Body of pancreas (tissue), 4 donors: ENCODE measurements at regions not wholly inside any gene's neighbourhood (a gene's known extent, or its start where the extent isn't known, plus 50 kb on each side); places are given as distances from the start of the nearest gene placed in this dataset.
"Not testable (repeated sequence)": the region's sequence is repeated elsewhere in the genome, so short reads cannot be mapped to it uniquely, and the experiment has no call there.

Experiments used
- ATAC-seq: fragments of 150-250 bp; one replicate; pipeline ENCODE4 v1.9.1; 2016
- DNase-seq, 4 donors: peaks; one replicate each; pipeline ENCODE4 v3.0.0-alpha.2; 2019
- H3K27ac ChIP-seq, 4 donors: fragments of 200-600 bp; sonication (generic); 1 replicate in 3 of 4; 2 replicates in 1 of 4; pipeline versions ENCODE4 v1.5.1 to v1.6.1; 2016 to 2019; ENCODE audit warnings: mild to moderate bottlenecking in 1 of 4, mixed read lengths in 1 of 4, moderate library complexity in 1 of 4
- H3K27me3 ChIP-seq, 2 donors: fragments of 200-600 bp; sonication (generic); one replicate each; pipeline ENCODE4 v1.6.0; 2016; ENCODE audit warnings: mild to moderate bottlenecking in 1 of 2
- H3K36me3 ChIP-seq, 2 donors: fragments of 200-600 bp; sonication (generic); replicated peaks in 1 of 2; 2 replicates each; pipeline ENCODE4 v1.5.1; 2016; ENCODE audit warnings: low read depth in 2 of 2; ENCODE audit not compliant: insufficient read depth in 1 of 2
- H3K4me1 ChIP-seq: fragments of 200-600 bp; sonication (generic); one replicate; pipeline ENCODE4 v1.6.0; 2016
- H3K4me3 ChIP-seq, 2 donors: fragments of 200-600 bp; sonication (generic); 1 replicate in 1 of 2; 2 replicates in 1 of 2; pipeline ENCODE4 v1.5.1; 2016 to 2019
- H3K9me3 ChIP-seq, 3 donors: fragments of 200-600 bp; sonication (generic); 1 replicate in 2 of 3; 2 replicates in 1 of 3; pipeline ENCODE4 v1.5.1; 2016
- CTCF ChIP-seq, 7 experiments: fragments of 450-650 bp in 4 of 7; fragments of 200-600 bp in 3 of 7; sonication (generic) in 3 of 7; IDR thresholded peaks; one replicate each; pipeline ENCODE4 v1.5.1; 2016 to 2019; ENCODE audit warnings: antibody characterized with exemption in 7 of 7
- POLR2A ChIP-seq, 3 donors: fragments of 450-650 bp; IDR thresholded peaks; one replicate each; pipeline ENCODE4 v1.6.1; 2016; ENCODE audit warnings: antibody characterized with exemption in 3 of 3, mild to moderate bottlenecking in 2 of 3
- WGBS, 2 donors: methylation state at CpG; one replicate each; pipeline ENCODE4 v1.1.5; 2017; 5-methylcytosine and 5-hydroxymethylcytosine counted together
- intact Hi-C: fragments of 100-400 bp; cut with DNase I; formaldehyde crosslinking; loops from one replicate; pipeline ENCODE4 v1.15.1; 2023

DNA sequence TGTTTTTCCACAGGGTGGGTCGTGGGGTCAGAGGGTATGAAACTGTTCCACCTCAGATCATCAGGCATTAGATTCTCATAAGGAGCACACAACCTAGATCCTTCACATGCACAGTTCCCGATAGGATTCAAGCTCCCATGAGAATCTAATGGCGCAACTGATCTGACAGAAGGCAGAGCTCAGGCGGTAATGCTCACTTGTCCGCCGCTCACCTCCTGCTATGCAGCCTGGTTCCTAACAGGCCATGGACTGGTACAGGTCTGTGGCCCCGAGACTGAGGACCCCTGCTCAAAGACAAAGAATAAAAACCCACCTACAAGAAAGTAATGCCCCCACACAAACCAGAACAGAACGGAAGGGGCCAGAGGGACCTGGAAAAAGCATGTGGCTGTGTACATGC is 76.1 kb upstream of the SNX9 start:
- Histone ChIP-seq H3K9me3 (no peaks in the 10 kb centered on the region), H3K27ac (no peak overlapping the region), H3K27me3 (no peaks in the 10 kb centered on the region), H3K36me3 (no peaks in the 10 kb centered on the region), H3K4me1 (peaks cover 6% of the 10 kb centered on the region), H3K4me3 (no peak overlapping the region)
- intact Hi-C loops, result no loop called here
- 88 to 91% methylated on average over 4 to 8 of the region's 8 CpGs for WGBS, 2 donors
- DNase-seq (no peak), ATAC-seq (no peak)
- no peak for TF ChIP-seq CTCF (IDR thresholded peaks at IDR 0.05)
- no peak for TF ChIP-seq POLR2A (IDR thresholded peaks at IDR 0.05)

DNA sequence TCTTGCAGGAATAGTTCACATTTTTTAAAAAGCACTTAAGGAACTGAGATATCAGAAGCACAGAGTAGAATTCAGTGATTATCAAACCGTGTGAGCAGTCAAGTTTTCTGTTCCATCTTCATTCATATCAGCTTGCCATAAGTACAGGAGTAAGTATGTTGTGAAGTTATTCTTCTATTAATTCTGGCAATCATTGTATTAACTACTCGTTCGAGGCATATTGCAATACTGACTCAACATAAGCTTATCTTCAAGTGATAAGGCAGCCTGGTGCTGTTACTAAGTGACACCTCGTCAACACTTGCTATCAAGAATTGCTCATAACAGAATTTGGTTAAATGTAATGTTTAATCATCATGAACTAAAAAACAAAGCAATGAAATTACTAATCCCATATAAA is 75.7 kb upstream of the SNX9 start:
- Histone ChIP-seq H3K27ac (no peak overlapping the region), H3K4me3 (no peak overlapping the region), H3K9me3 (no peaks in the 10 kb centered on the region), H3K36me3 (no peaks in the 10 kb centered on the region), H3K4me1 (peaks cover 6% of the 10 kb centered on the region), H3K27me3 (no peaks in the 10 kb centered on the region)
- intact Hi-C loops, result no loop called here
- TF ChIP-seq CTCF (IDR thresholded peaks at IDR 0.05), result no peak
- no peak for TF ChIP-seq POLR2A (IDR thresholded peaks at IDR 0.05)
- ATAC-seq (peak; percentile 93), DNase-seq (peak in 2 of 4 donors; percentile 30 to 39)
- 13 to 25% methylated on average over 4 of the region's 4 CpGs for WGBS, 2 donors

- 89 to 98% methylated on average over 2 of the region's 2 CpGs for WGBS, 2 donors
- intact Hi-C loops, result no loop called here
- H3K27me3 ChIP-seq, result no peaks in the 10 kb centered on the region
- TF ChIP-seq CTCF (IDR thresholded peaks at IDR 0.05) (no peak), POLR2A (IDR thresholded peaks at IDR 0.05) (no peak)
- DNase-seq (no peak), ATAC-seq (no peak)
- H3K9me3 ChIP-seq, result no peaks in the 10 kb centered on the region
- H3K4me1 ChIP-seq, result peaks cover 6% of the 10 kb centered on the region
- no peak overlapping the region for H3K4me3 ChIP-seq
- H3K36me3 ChIP-seq, result no peaks in the 10 kb centered on the region
- no peak overlapping the region for H3K27ac ChIP-seq
Measured at GRCh38 chr6:157748839-157749571, 74.0 kb upstream of the SNX9 start.

DNA sequence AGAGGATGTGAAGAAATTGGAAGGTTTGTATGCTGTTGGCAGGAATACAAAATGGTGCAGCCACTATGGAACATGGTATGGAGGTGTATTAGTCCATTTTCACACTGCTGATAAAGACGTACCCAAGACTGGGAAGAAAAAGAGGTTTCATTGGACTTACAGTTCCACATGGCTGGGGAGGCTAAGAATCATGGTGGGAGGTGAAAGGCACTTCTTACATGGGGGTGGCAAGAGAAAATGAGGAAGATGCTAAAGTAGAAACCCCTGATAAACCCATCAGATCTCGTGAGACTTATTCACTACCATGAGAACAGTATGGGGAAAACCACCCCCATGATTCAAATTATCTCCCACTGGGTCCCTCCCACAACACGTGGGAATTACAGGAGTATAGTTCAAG is 72.1 kb upstream of the SNX9 start:
- ATAC-seq, H3K9me3 ChIP-seq, H3K36me3 ChIP-seq, H3K4me1 ChIP-seq, DNase-seq, H3K27ac ChIP-seq, H3K4me3 ChIP-seq, H3K27me3 ChIP-seq: not testable (repeated sequence)
- intact Hi-C loops, result loop anchor here (5.0 kb wide), 1 partner anchor 126 kb away; no protein-coding TSS in a partner anchor
- WGBS, 2 donors, result 73 to 82% methylated on average over 3 of the region's 3 CpGs

DNA sequence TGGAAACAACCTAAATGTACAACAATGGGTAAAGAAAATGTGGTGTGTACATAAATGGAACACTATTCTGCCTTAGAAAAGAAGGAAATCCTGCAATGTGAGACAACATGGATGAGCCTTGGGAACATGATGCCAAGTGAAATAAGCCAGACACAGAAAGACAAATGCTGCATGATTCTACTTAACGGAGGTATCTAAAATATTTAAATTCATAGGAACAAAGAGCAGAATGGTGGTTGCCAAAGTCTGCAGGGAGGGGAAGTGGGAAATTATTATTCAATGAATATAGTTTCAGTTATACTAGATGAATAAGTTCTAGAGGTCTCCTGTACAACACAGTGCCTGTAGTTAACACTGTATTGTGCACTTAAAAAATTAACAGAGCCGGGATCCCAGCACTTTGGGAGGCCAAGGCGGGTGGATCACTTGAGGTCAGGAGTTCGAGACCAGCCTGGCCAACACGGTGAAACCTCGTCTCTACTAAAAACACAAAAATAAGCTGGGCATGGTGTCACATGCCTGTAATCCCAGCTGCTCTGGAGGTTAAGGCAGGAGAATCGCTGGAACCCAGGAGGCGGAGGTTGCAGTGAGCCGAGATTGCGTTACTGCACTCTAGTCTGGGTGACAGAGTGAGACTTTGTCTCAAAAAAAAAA is 71.4 kb upstream of the SNX9 start:
- no peak overlapping the region for H3K4me3 ChIP-seq
- no peaks in the 10 kb centered on the region for H3K36me3 ChIP-seq
- TF ChIP-seq POLR2A (IDR thresholded peaks at IDR 0.05) (no peak), CTCF (IDR thresholded peaks at IDR 0.05) (no peak)
- peaks cover 6% of the 10 kb centered on the region for H3K4me1 ChIP-seq
- 85 to 87% methylated on average over 10 of the region's 10 CpGs for WGBS, 2 donors
- DNase-seq (no peak), ATAC-seq (no peak)
- no peaks in the 10 kb centered on the region for H3K9me3 ChIP-seq
- H3K27ac ChIP-seq, result no peak overlapping the region
- H3K27me3 ChIP-seq, result no peaks in the 10 kb centered on the region
- intact Hi-C loops, result loop anchor here (5.0 kb wide), 1 partner anchor 126 kb away; no protein-coding TSS in a partner anchor

GRCh38 chr6:157752879-157753278 is 70.2 kb upstream of the SNX9 start:
- not testable (repeated sequence) for H3K4me1 ChIP-seq, DNase-seq, H3K36me3 ChIP-seq, ATAC-seq, H3K27me3 ChIP-seq, H3K4me3 ChIP-seq, H3K27ac ChIP-seq, H3K9me3 ChIP-seq
- WGBS, 2 donors, result 78 to 85% methylated on average over 3 of the region's 3 CpGs
- intact Hi-C loops, result loop anchor here (5.0 kb wide), 1 partner anchor 124 kb away; no protein-coding TSS in a partner anchor
